ENCODE measurements at regions not wholly inside any gene's neighbourhood (a gene's known extent, or its start where the extent isn't known, plus 50 kb on each side); places are given as distances from the start of the nearest gene placed in this dataset.

DNA sequence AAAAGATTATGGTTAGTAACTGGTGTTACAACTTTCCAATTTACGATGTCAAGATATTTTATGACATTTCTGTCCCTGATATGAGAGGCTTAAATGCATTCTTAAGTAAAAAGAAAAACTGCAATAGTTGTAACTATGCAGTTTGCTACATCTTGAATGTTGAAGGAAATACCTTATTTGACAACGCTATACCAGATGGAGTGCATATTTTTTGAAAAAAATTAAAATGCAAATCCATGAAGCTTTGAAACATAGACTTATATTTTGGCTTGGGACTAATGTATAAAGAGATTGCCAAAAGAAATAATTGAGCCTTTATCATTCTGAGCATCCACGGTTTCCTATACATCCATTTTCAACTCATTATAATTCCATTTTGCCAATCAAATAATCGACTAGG lies 579.4 kb downstream of the TAF11L14 start:
- Mint-ChIP-seq H3K4me3 (no peak overlapping the region), H3K4me1 (no peaks in the 10 kb centered on the region), H3K27me3 (no peaks in the 10 kb centered on the region), H3K36me3 (peaks cover 3% of the 10 kb centered on the region), H3K9me3 (peaks cover 0 to 8% (median 5%) of the 10 kb centered on the region in 3 donors), H3K27ac (no peak overlapping the region)

DNA sequence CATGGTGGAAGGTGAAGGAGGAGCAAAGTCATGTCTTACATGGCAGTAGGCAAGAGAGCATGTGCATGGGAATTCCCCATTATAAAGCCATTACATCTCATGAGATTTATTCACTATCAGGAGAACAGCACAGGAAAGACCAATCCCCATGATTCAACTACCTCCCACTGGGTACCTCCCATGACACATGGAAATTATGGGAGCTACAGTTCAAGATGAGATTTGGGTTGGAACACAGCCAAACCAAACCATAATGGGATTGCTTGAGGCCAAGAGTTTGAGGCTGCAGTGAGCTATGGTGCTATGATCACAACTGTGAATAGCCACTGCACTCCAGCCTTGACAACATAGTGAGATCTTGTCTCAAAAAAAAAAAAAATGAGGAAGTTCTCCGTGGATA lies 581.8 kb downstream of the TAF11L14 start:
- no peaks in the 10 kb centered on the region for H3K27me3 Mint-ChIP-seq
- H3K27ac Mint-ChIP-seq: no peak overlapping the region
- no peak overlapping the region for H3K4me3 Mint-ChIP-seq
- H3K36me3 Mint-ChIP-seq: peaks cover 3% of the 10 kb centered on the region
- H3K4me1 Mint-ChIP-seq: no peaks in the 10 kb centered on the region
- H3K9me3 Mint-ChIP-seq: peaks cover 0 to 20% (median 5%) of the 10 kb centered on the region in 3 donors

DNA sequence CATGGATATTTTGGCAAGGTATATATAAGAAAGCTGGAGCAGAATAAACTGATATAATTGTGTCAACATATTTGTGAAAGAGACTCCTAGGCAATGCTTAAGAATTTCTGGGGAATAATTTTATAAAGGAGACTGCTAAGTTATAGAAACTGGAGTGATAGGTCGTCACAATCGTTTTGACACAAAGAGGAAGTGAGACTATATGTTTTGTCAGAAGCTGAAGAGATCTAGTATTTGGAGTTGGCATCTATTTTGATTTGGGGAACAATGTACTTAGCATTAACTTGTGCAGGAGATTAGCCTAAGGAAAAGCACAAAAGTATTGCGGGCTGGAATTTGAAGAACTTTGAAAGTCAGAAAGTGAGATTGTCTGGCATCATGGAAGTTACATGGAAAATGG lies 582.5 kb downstream of the TAF11L14 start:
- Mint-ChIP-seq H3K4me3 (no peak overlapping the region), H3K4me1 (no peaks in the 10 kb centered on the region), H3K27ac (no peak overlapping the region), H3K27me3 (no peaks in the 10 kb centered on the region), H3K36me3 (peaks cover 3% of the 10 kb centered on the region), H3K9me3 (peaks cover 0 to 20% (median 5%) of the 10 kb centered on the region in 3 donors)

DNA sequence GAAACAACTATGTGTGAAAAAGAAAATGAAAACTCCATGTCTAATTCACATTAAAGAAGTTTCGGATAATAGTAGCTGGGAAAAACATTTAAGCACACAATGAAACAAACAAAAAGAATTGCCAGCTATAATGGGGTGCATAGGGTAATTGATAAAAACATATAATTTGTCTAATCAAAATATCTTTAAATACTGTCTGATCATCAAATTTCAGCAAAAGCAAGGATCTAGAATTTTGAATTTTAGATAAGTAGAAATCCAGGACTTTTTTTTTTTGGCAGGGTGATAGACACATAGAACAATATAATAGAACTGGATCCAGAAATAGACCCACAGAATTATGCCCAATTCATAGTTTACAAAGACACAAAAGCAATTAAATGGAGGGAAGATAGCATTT lies 585.0 kb downstream of the TAF11L14 start:
- Mint-ChIP-seq H3K27ac (no peak overlapping the region), H3K36me3 (peaks cover 3% of the 10 kb centered on the region), H3K27me3 (no peaks in the 10 kb centered on the region)

DNA sequence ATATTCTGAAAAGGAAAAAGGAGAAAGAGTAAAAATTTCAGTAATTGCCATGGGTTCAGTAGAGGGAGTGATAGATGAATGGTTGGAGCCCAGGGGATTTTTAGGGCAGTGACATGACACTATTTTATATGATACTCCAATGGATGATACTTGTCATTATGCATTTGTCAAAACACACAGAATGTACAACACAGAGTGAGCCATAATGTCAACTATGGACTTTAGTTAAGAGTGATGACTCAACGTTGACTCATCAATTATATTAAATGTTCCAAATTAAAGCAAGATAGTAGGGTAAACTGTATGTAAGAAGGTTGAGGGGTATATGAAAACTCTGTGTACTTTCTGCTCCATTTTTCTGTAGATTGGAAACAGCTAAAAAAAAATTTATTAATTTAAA lies 586.4 kb downstream of the TAF11L14 start:
- no peak overlapping the region for H3K4me3 Mint-ChIP-seq
- no peaks in the 10 kb centered on the region for H3K4me1 Mint-ChIP-seq
- no peaks in the 10 kb centered on the region for H3K27me3 Mint-ChIP-seq
- H3K27ac Mint-ChIP-seq: no peak overlapping the region
- peaks cover 0 to 19% (median 6%) of the 10 kb centered on the region in 3 donors for H3K9me3 Mint-ChIP-seq
- H3K36me3 Mint-ChIP-seq: peaks cover 3% of the 10 kb centered on the region

More for the DNA sequence above, 585.0 kb downstream of the TAF11L14 start:
- Mint-ChIP-seq H3K9me3 (peaks cover 0 to 20% (median 6%) of the 10 kb centered on the region in 3 donors), H3K4me1 (no peaks in the 10 kb centered on the region), H3K4me3 (no peak overlapping the region)

DNA sequence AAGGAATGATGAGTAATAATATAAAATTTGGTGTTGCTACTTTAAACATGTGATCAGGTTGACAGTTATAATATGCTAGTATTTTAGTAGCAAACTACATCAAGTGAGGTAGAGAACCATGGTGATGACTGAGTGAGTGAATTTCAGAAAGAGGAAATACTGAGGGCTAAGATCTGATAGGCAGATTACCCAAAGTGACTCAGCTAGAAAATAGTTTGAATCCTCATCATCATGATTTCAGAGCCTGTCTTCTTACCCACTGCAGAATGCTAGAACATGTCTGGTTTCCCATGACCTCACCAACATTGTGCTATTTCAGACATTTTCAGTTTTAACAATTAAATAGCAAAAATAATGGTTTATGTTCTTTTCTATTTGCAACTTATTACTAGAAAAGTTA lies 602.1 kb downstream of the TAF11L14 start:
- no peaks in the 10 kb centered on the region for H3K9me3 Mint-ChIP-seq
- H3K27me3 Mint-ChIP-seq: no peaks in the 10 kb centered on the region
- H3K27ac Mint-ChIP-seq: no peak overlapping the region
- no peak overlapping the region for H3K4me3 Mint-ChIP-seq
- H3K36me3 Mint-ChIP-seq: no peaks in the 10 kb centered on the region
- no peaks in the 10 kb centered on the region for H3K4me1 Mint-ChIP-seq

DNA sequence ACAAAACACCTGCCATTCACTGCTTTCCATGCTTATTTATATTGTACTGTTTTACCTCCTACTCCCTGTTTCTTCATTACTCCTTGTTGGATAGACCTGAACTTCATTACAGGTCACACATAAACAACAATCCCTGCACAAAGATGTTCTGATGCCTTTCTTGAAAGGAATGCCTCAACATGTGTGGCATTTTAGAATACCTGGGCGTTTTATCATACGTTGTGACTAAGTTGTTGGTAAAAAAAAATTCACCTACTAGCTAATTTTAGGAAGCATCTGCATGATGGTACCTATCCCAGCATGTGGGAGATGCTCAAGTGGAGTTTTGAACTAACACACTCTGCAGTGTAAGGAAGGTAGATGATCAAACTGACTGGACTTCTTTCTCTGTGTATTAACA lies 604.1 kb downstream of the TAF11L14 start:
- Mint-ChIP-seq H3K27me3 (no peaks in the 10 kb centered on the region), H3K36me3 (no peaks in the 10 kb centered on the region), H3K27ac (no peak overlapping the region), H3K4me3 (no peak overlapping the region), H3K4me1 (no peaks in the 10 kb centered on the region), H3K9me3 (no peaks in the 10 kb centered on the region)

DNA sequence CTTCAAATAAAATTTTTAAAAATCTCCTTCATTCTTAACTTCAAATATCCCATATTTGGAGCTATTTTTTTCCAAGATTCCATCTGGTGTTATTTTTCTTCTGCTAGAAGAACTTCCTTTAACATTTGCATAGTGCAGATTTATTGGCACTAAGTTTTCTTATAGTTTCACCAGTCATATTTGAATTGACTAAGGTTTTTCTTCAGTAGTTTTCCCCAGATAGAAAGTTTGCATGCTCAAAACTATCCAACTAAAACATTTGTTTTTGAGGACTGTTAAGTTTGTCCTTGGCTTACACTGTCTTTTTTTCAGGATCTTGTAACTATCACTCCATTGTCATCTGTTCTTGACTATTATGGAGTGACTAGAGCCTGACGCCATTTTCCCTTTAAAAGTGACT lies 606.7 kb downstream of the TAF11L14 start:
- no peak overlapping the region for H3K4me3 Mint-ChIP-seq

DNA sequence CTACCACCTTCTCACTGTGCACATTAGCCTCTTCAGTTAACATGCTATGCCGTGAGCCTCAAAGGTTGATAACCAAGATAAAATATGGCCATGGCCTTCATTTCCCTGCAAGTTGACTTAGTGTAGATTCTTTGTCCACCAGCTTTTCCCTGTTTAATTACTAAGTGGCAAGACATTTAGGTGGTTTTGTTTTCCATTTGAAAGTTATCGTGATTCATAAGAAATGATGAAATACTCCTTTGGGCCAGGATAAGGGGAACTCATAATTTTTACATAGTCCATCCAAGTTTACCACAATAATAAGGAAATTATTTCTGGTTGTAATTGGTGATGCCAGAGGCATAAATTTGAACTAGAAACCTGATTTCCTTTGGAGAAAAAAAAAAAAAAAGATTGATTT lies 609.6 kb downstream of the TAF11L14 start:
- H3K36me3 Mint-ChIP-seq: no peaks in the 10 kb centered on the region
- no peak overlapping the region for H3K4me3 Mint-ChIP-seq
- no peak overlapping the region for H3K27ac Mint-ChIP-seq
- H3K27me3 Mint-ChIP-seq: no peaks in the 10 kb centered on the region
- H3K4me1 Mint-ChIP-seq: no peaks in the 10 kb centered on the region
- H3K9me3 Mint-ChIP-seq: peaks cover 2 to 8% (median 3%) of the 10 kb centered on the region in 3 donors

More for the DNA sequence above, 606.7 kb downstream of the TAF11L14 start:
- H3K27ac Mint-ChIP-seq: no peak overlapping the region
- peaks cover 0 to 1% (median 0%) of the 10 kb centered on the region in 3 donors for H3K9me3 Mint-ChIP-seq
- no peaks in the 10 kb centered on the region for H3K4me1 Mint-ChIP-seq
- no peaks in the 10 kb centered on the region for H3K36me3 Mint-ChIP-seq
- H3K27me3 Mint-ChIP-seq: no peaks in the 10 kb centered on the region

DNA sequence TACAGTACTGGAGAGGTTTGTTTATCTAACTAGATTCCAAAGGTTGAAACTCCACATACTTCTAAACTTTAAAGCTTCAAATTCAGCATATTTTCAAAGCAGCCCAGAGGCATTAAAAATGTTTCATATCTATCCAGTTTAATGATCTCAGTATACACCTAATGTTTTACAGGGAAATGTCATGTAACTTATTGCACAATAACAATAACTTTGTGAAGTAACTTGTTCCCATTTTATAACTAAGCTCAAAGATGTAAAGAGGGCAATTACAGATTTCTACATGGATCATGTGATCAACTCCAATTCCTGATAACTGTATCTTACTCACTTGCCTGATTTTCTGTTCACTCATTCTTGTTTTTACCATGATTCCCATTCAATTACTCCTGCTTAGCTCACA lies 610.0 kb downstream of the TAF11L14 start:
- Mint-ChIP-seq H3K4me1 (no peaks in the 10 kb centered on the region), H3K27ac (no peak overlapping the region), H3K36me3 (no peaks in the 10 kb centered on the region), H3K27me3 (no peaks in the 10 kb centered on the region), H3K4me3 (no peak overlapping the region), H3K9me3 (peaks cover 2 to 8% (median 3%) of the 10 kb centered on the region in 3 donors)

DNA sequence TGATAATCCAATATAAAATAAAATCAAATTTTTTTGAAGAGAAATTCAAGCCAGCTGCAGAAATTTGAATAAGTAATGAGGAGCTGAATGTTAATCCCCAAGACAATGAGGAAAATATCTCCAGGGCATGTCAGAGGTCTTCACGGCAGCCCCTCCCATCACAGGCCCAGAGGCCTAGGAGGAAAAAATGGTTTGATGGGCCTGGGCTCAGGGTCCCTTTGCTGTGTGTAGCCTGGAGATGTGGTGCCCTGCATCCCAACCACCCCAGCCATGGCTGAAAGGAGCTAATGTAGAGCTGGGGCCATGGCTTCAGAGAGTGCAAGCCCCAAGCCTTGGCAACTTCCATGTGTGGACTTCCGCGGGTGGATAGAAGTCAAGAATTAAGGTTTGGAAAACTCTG lies 618.3 kb downstream of the TAF11L14 start:
- Mint-ChIP-seq H3K27me3 (no peaks in the 10 kb centered on the region), H3K9me3 (peaks cover 6 to 17% (median 10%) of the 10 kb centered on the region in 3 donors), H3K4me1 (no peaks in the 10 kb centered on the region), H3K4me3 (no peak overlapping the region), H3K27ac (no peak overlapping the region), H3K36me3 (no peaks in the 10 kb centered on the region)

DNA sequence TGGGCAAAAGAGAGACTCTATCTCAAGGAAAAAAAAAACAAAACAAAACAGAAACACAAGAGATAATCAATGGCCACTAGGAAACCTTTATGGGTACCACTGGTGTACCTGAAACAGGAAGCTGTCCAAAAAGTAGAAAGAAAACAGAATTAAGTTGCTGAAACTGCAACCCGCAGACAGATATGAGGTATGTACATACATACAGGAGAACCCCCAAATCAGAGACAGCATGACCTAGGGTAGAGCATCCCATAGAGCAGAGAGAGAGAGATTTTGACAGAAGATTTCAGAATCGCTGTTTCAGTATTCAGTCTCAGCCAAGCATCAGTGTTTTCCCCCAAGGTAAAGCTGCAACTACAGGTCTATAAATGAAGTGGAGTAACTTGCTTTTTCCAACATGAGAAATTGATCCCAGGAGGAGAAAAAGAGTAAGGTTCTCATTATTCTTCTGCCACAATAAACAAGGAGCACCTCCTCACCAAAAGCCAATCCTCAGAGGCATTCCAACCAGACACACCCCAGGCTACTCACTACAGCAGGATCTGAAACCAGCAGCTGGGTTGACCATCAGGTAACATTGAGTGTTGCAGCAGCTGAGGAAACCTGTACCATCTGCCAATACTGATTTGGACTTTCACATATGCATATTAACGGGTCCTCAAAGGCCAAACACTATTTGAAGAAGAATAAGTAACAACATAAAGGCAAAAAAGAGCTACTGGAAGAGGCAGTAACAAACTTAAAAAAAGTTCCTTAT lies 630.0 kb downstream of the TAF11L14 start:
- no peak overlapping the region for H3K4me3 Mint-ChIP-seq
- no peaks in the 10 kb centered on the region for H3K9me3 Mint-ChIP-seq
- no peaks in the 10 kb centered on the region for H3K4me1 Mint-ChIP-seq
- no peak overlapping the region for H3K27ac Mint-ChIP-seq
- peaks cover 1% of the 10 kb centered on the region for H3K36me3 Mint-ChIP-seq
- no peaks in the 10 kb centered on the region for H3K27me3 Mint-ChIP-seq

DNA sequence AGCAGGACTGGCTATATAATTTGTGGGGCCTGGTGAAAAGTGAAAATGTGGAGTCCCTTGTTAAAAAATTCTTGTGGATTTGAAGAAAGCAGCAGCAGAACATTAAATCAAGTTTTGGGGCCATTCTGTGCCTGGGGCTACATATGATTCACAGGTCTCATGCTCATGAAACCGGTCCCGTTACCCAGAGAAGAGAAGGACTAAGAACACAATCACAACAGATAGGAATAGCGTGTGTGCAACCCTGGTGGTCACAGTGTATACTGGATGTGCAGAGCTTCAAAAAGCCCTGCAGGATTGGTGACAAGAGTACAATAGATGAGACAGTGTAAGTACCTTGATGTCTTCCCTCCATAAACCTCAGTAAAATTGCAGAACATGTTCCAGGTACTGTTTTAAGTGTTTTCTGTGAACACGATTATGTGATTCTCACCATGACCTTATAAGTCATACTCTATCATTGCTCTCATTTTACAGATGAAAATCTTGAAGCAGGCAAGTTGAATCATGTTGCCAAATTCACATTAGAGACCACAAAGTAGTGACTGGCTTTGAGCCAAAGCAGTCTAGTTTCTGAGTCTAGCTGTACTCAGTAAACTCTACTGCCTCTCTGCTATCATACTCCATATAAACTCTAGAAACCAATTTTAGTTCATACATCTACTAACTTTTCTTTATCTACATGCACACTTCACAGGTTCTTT lies 636.5 kb downstream of the TAF11L14 start:
- peaks cover 0 to 3% (median 0%) of the 10 kb centered on the region in 3 donors for H3K9me3 Mint-ChIP-seq
- no peaks in the 10 kb centered on the region for H3K4me1 Mint-ChIP-seq
- peaks cover 3% of the 10 kb centered on the region for H3K36me3 Mint-ChIP-seq
- no peak overlapping the region for H3K4me3 Mint-ChIP-seq
- no peaks in the 10 kb centered on the region for H3K27me3 Mint-ChIP-seq
- no peak overlapping the region for H3K27ac Mint-ChIP-seq

DNA sequence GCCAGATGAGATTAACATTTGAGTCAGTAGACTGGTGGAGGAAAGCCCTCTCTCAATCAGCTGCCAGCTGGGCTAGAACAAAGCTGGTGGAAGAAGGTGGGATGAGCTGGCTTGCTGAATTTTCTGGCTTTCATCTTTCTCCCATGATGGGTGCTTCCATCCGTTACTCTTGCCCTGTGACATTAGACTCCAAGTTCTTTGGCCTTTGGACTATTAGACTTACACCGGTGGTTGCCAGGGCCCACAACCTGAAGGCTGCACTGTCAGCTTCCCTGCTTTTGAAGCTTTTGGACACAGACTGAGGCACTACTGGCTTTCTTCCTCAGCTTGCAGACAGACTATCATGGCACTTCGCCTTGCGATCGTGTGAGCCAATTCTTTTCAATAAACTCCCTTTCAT lies 642.7 kb downstream of the TAF11L14 start:
- Mint-ChIP-seq H3K27ac (no peak overlapping the region), H3K4me3 (no peak overlapping the region), H3K36me3 (no peaks in the 10 kb centered on the region), H3K9me3 (peaks cover 0 to 3% (median 0%) of the 10 kb centered on the region in 3 donors), H3K4me1 (no peaks in the 10 kb centered on the region), H3K27me3 (no peaks in the 10 kb centered on the region)

DNA sequence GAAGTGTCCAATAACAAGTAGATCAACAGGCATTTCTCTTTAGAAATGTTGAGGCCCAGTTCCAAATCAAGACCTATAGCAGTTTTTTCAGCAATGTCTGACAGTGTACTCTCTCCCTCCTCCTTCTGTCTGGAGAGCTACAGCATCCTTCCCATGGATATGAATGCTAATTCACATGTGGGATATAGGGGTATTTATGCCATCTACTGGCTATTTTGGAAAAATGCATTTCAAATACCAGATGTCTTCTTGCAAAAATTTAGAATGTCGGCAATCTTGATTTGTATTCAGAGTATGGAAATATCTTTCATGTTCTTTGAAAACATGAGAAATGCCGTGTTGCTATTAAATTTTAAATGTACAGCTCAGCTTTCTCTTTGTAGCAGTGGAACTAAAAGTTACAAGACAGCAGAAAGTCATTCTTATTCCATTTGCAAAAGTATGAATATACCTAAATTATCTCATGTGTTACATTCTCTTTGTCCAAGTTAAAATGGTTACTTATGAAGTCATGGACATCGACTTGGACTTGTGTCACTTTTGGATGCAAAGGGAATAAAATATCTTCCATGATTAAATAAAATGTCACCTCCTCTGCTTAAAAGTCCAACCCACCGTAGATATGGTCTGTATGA lies 647.8 kb downstream of the TAF11L14 start:
- no peak overlapping the region for H3K27ac Mint-ChIP-seq
- peaks cover 2% of the 10 kb centered on the region for H3K27me3 Mint-ChIP-seq
- no peaks in the 10 kb centered on the region for H3K4me1 Mint-ChIP-seq
- H3K4me3 Mint-ChIP-seq: no peak overlapping the region
- H3K9me3 Mint-ChIP-seq: peaks cover 0 to 5% (median 2%) of the 10 kb centered on the region in 3 donors
- no peaks in the 10 kb centered on the region for H3K36me3 Mint-ChIP-seq
